ENCODE measurements at regions not wholly inside any gene's neighbourhood (a gene's known extent, or its start where the extent isn't known, plus 50 kb on each side); places are given as distances from the start of the nearest gene placed in this dataset.

DNA sequence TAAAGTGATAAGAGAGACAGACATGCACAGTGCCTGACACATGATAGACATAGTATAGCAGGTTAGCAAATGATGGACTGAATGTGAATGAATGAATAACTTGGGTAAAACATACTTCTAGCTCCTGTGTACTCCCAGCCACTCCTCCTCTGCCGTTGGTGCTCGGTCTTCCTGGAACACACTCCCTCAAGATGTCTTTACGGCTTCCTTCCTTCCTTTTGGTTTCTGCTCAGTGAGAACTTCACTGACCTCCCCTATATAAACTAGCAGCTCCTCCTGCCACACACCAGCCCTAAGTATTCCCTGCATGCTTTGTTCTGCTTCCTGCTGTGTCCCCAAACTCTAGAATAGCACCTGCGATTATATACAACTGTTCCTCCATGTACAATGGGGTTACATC, 50.2 kb downstream of the RAD54L2 start:
- dilution Hi-C loops (cut with HindIII; ENCODE audit: low sequenced_read_pairs, unreplicated experiment), result no loop called here
- H3K23ac ChIP-seq (ENCODE audit: low read depth, low read length), result no peak overlapping the region
- H2BK5ac ChIP-seq (ENCODE audit: low read depth, low read length, poor library complexity, severe bottlenecking), result no peak overlapping the region
- H2AFZ ChIP-seq (replicated peaks; ENCODE audit: low read length, poor library complexity), result no peak overlapping the region
- H3K27me3 ChIP-seq (ENCODE audit: control insufficient read depth, insufficient read depth, low read length), result no peaks in the 10 kb centered on the region
- H3K9me3 ChIP-seq (ENCODE audit: control insufficient read depth, insufficient read depth, low read length), result no peaks in the 10 kb centered on the region
- WGBS, 2 experiments (ENCODE audit: extremely low coverage in 2 of 2, insufficient read length in 1 of 2), result 89% methylated on average over 3 of the region's 4 CpGs; no CpG with 5 or more reads in 1 of the 2 experiments
- H3K14ac ChIP-seq (replicated peaks; ENCODE audit: low read depth, low read length), result no peak overlapping the region
- intact Hi-C loops (cut with micrococcal nuclease), result no loop called here
- ChIA-PET CTCF (interaction anchor here (0.5 to 0.7 kb wide), 2 partner anchors 68 to 87 kb away, joined by 4 read pairs; no protein-coding TSS in a partner anchor), POLR2A (ENCODE audit: unreplicated experiment) (no interaction called here)
- H3K4ac ChIP-seq (ENCODE audit: low read depth, low read length), result no peak overlapping the region
- in situ Hi-C loops (cut with MboI; ENCODE audit: low sequenced_read_pairs), result no loop called here
- no peaks in the 10 kb centered on the region for H3K4me1 ChIP-seq (ENCODE audit: control insufficient read depth, insufficient read depth, low read length)
- no peak for DNase-seq
- no peak overlapping the region for H3K18ac ChIP-seq (ENCODE audit: low read depth, low read length)
- H4K8ac ChIP-seq (ENCODE audit: low read depth in 2 of 2, low read length in 2 of 2), result no peak overlapping the region
- no peak overlapping the region for H3K56ac ChIP-seq (ENCODE audit: extremely low read depth, insufficient read depth, low read length)
- no peak overlapping the region for H3K4me2 ChIP-seq (ENCODE audit: low read depth, low read length)
- H3K9me1 ChIP-seq (ENCODE audit: insufficient read depth, low read length), result no peaks in the 10 kb centered on the region; the same call in 1 of the 2 replicates
- H3K36me3 ChIP-seq (ENCODE audit: control insufficient read depth, insufficient read depth, low read length), result peaks cover 11% of the 10 kb centered on the region
- H3K9ac ChIP-seq (ENCODE audit: low read depth, low read length), result no peak overlapping the region
- no TSS peak for BruUV-seq (replicated peaks)
- H2BK20ac ChIP-seq (ENCODE audit: low read depth, low read length), result no peak overlapping the region
- no peak overlapping the region for H3K27ac ChIP-seq (ENCODE audit: insufficient read depth, low read length)
- H2BK120ac ChIP-seq (ENCODE audit: low read depth, low read length), result no peak overlapping the region
- no peak for ATAC-seq (ENCODE audit: low read depth)
- no peak for TF ChIP-seq POLR2A (IDR thresholded peaks at IDR 0.05; ENCODE audit: low read depth, low read length)
- TF ChIP-seq RCOR1 (IDR thresholded peaks at IDR 0.05; ENCODE audit: insufficient replicate concordance, low read length), result no peak
- no peak for TF ChIP-seq SMC3 (IDR thresholded peaks at IDR 0.05; ENCODE audit: low read depth, low read length)
- TF ChIP-seq NFE2L2 (IDR thresholded peaks at IDR 0.05; ENCODE audit: low read depth, low read length), result no peak
- no peak for TF ChIP-seq CHD1 (IDR thresholded peaks at IDR 0.05; ENCODE audit: low read depth, low read length)
- TF ChIP-seq, protein P1, sequence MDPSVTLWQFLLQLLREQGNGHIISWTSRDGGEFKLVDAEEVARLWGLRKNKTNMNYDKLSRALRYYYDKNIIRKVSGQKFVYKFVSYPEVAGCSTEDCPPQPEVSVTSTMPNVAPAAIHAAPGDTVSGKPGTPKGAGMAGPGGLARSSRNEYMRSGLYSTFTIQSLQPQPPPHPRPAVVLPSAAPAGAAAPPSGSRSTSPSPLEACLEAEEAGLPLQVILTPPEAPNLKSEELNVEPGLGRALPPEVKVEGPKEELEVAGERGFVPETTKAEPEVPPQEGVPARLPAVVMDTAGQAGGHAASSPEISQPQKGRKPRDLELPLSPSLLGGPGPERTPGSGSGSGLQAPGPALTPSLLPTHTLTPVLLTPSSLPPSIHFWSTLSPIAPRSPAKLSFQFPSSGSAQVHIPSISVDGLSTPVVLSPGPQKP (IDR thresholded peaks at IDR 0.05; ENCODE audit: borderline replicate concordance, low read depth, low read length), result no peak
- no peak for TF ChIP-seq BHLHE40 (IDR thresholded peaks at IDR 0.05; ENCODE audit: low read depth, low read length)
- TF ChIP-seq MAZ (IDR thresholded peaks at IDR 0.05; ENCODE audit: borderline replicate concordance, low read depth, low read length), result no peak
- no peak for TF ChIP-seq CTCF (conservative IDR thresholded peaks at IDR 0.05; ENCODE audit: low read depth, low read length)
- no peak overlapping the region for H3K4me3 ChIP-seq (ENCODE audit: insufficient read depth, low read depth, low read length)
- H4K91ac ChIP-seq (ENCODE audit: insufficient read depth, low read depth, low read length), result no peak overlapping the region
- H2BK15ac ChIP-seq (ENCODE audit: low read depth, low read length), result no peak overlapping the region
- H4K5ac ChIP-seq (ENCODE audit: low read depth, low read length), result no peak overlapping the region
- peaks cover 28 to 50% of the 10 kb centered on the region in 2 experiments for H3K79me1 ChIP-seq (ENCODE audit: low read depth in 1 of 2, low read length in 2 of 2)
- H4K20me1 ChIP-seq (ENCODE audit: insufficient read depth, low read length), result peaks cover 5% of the 10 kb centered on the region; the same call in 1 of the 2 replicates
- H2AK9ac ChIP-seq (replicated peaks; ENCODE audit: low read depth, low read length, poor library complexity), result no peak overlapping the region
- no peak overlapping the region for H2AK5ac ChIP-seq (ENCODE audit: low read depth, low read length)

Measured in IMR-90 (cell line).